Spleen (tissue), 7 donors: ENCODE measurements at regions not wholly inside any gene's neighbourhood (a gene's known extent, or its start where the extent isn't known, plus 50 kb on each side); places are given as distances from the start of the nearest gene placed in this dataset.

ENCODE experiments used
- CTCF ChIP-seq, 11 experiments: fragments of 200-600 bp in 7 of 11; fragments of 450-650 bp in 4 of 11; sonication (generic) in 4 of 11; IDR thresholded peaks in 8 of 11; conservative IDR thresholded peaks in 3 of 11; 1 replicate in 7 of 11; 2 replicates in 4 of 11; pipeline versions ENCODE4 v1.4.0 to v1.8.0; 2016 to 2021; ENCODE audit warnings: antibody characterized with exemption in 11 of 11, inconsistent platforms in 4 of 11, mild to moderate bottlenecking in 1 of 11
- POLR2A ChIP-seq, 3 donors: fragments of 450-650 bp; IDR thresholded peaks; one replicate each; pipeline ENCODE4 v1.5.1; 2017; ENCODE audit warnings: antibody characterized with exemption in 3 of 3, mild to moderate bottlenecking in 1 of 3
- POLR2AphosphoS5 ChIP-seq, 3 donors: sonication (generic); formaldehyde crosslinking; IDR thresholded peaks; one replicate each; pipeline ENCODE4 v1.5.1; 2017; ENCODE audit warnings: antibody characterized with exemption in 3 of 3
- donor health status: DM: no; HTN: no; CAD: no; lungs with moderate emphysema.
- donor health status: DM: no; HTN: no; CAD: no.
- donor health status: DM: no; HTN: no; CAD: no.

- TF ChIP-seq CTCF (IDR thresholded peaks at IDR 0.05 in 8 of 11, conservative IDR thresholded peaks at IDR 0.05 in 3 of 11) = no peak
- no peak for TF ChIP-seq POLR2AphosphoS5 (IDR thresholded peaks at IDR 0.05)
- TF ChIP-seq POLR2A (IDR thresholded peaks at IDR 0.05) = no peak
Measured at GRCh38 chr5:133840168-133840567, 128.3 kb downstream of the C5orf15 start.
